Activated naive CD8-positive, alpha-beta T cell (primary cell): ENCODE measurements at regions not wholly inside any gene's neighbourhood (a gene's known extent, or its start where the extent isn't known, plus 50 kb on each side); places are given as distances from the start of the nearest gene placed in this dataset.

Experiments
- H3K27ac Mint-ChIP-seq: one replicate; pipeline ENCODE4 v1.8.0; 2021; ENCODE audit warnings: mixed read lengths
- H3K27me3 Mint-ChIP-seq: one replicate; pipeline ENCODE4 v1.8.0; 2021; ENCODE audit warnings: mixed read lengths
- H3K36me3 Mint-ChIP-seq: one replicate; pipeline ENCODE4 v1.8.0; 2021; ENCODE audit warnings: mixed read lengths
- H3K4me1 Mint-ChIP-seq: one replicate; pipeline ENCODE4 v1.8.0; 2021; ENCODE audit warnings: low read depth, mixed read lengths
- H3K4me3 Mint-ChIP-seq: one replicate; pipeline ENCODE4 v1.8.0; 2021; ENCODE audit warnings: mild to moderate bottlenecking, mixed read lengths
- H3K9me3 Mint-ChIP-seq: one replicate; pipeline ENCODE4 v1.8.0; 2021; ENCODE audit warnings: low read depth, mixed read lengths

- Mint-ChIP-seq H3K27ac (no peak overlapping the region), H3K27me3 (peaks cover 22% of the 10 kb centered on the region), H3K9me3 (no peaks in the 10 kb centered on the region), H3K4me3 (no peak overlapping the region), H3K36me3 (no peaks in the 10 kb centered on the region), H3K4me1 (no peaks in the 10 kb centered on the region)
Observed at GRCh38 chr11:116500947-116501602, 271.7 kb downstream of the BUD13 start.

- H3K4me3 Mint-ChIP-seq = no peak overlapping the region
- no peaks in the 10 kb centered on the region for H3K9me3 Mint-ChIP-seq
- no peaks in the 10 kb centered on the region for H3K36me3 Mint-ChIP-seq
- peaks cover 20% of the 10 kb centered on the region for H3K27me3 Mint-ChIP-seq
- no peak overlapping the region for H3K27ac Mint-ChIP-seq
- H3K4me1 Mint-ChIP-seq = no peaks in the 10 kb centered on the region
Observed at GRCh38 chr11:116500026-116500946, 272.5 kb downstream of the BUD13 start.

- no peaks in the 10 kb centered on the region for H3K9me3 Mint-ChIP-seq
- H3K27ac Mint-ChIP-seq = no peak overlapping the region
- H3K36me3 Mint-ChIP-seq = no peaks in the 10 kb centered on the region
- H3K27me3 Mint-ChIP-seq = peaks cover 17% of the 10 kb centered on the region
- H3K4me3 Mint-ChIP-seq = no peak overlapping the region
- H3K4me1 Mint-ChIP-seq = no peaks in the 10 kb centered on the region
Observed at GRCh38 chr11:116499396-116500003, 273.3 kb downstream of the BUD13 start.

- peaks cover 15% of the 10 kb centered on the region for H3K27me3 Mint-ChIP-seq
Observed at GRCh38 chr11:116498161-116498560, 274.6 kb downstream of the BUD13 start.

GRCh38 chr11:116492600-116492999 lies 280.2 kb downstream of the BUD13 start:
- Mint-ChIP-seq H3K27ac (no peak overlapping the region), H3K4me3 (no peak overlapping the region), H3K27me3 (peaks cover 11% of the 10 kb centered on the region), H3K36me3 (no peaks in the 10 kb centered on the region), H3K9me3 (no peaks in the 10 kb centered on the region), H3K4me1 (no peaks in the 10 kb centered on the region)

More at GRCh38 chr11:116498161-116498560, 274.6 kb downstream of the BUD13 start:
- Mint-ChIP-seq H3K36me3 (no peaks in the 10 kb centered on the region), H3K9me3 (no peaks in the 10 kb centered on the region), H3K27ac (no peak overlapping the region), H3K4me1 (no peaks in the 10 kb centered on the region), H3K4me3 (no peak overlapping the region)

- Mint-ChIP-seq H3K4me1 (no peaks in the 10 kb centered on the region), H3K36me3 (no peaks in the 10 kb centered on the region), H3K27ac (no peak overlapping the region), H3K9me3 (no peaks in the 10 kb centered on the region), H3K27me3 (peaks cover 16% of the 10 kb centered on the region), H3K4me3 (no peak overlapping the region)
Observed at GRCh38 chr11:116488836-116489389, 283.9 kb downstream of the BUD13 start.

- no peaks in the 10 kb centered on the region for H3K9me3 Mint-ChIP-seq
- no peak overlapping the region for H3K4me3 Mint-ChIP-seq
- no peaks in the 10 kb centered on the region for H3K36me3 Mint-ChIP-seq
- H3K27ac Mint-ChIP-seq = no peak overlapping the region
- H3K4me1 Mint-ChIP-seq = no peaks in the 10 kb centered on the region
- peaks cover 14% of the 10 kb centered on the region for H3K27me3 Mint-ChIP-seq
Observed at GRCh38 chr11:116485425-116485824, 287.4 kb downstream of the BUD13 start.

GRCh38 chr11:116482716-116483115 lies 290.1 kb downstream of the BUD13 start:
- H3K4me1 Mint-ChIP-seq = no peaks in the 10 kb centered on the region
- no peaks in the 10 kb centered on the region for H3K36me3 Mint-ChIP-seq
- peaks cover 9% of the 10 kb centered on the region for H3K27me3 Mint-ChIP-seq
- no peaks in the 10 kb centered on the region for H3K9me3 Mint-ChIP-seq
- H3K4me3 Mint-ChIP-seq = no peak overlapping the region
- H3K27ac Mint-ChIP-seq = no peak overlapping the region

GRCh38 chr11:116481126-116481675 lies 291.6 kb downstream of the BUD13 start:
- Mint-ChIP-seq H3K36me3 (no peaks in the 10 kb centered on the region), H3K9me3 (no peaks in the 10 kb centered on the region), H3K4me3 (no peak overlapping the region), H3K27me3 (peaks cover 4% of the 10 kb centered on the region), H3K4me1 (no peaks in the 10 kb centered on the region), H3K27ac (no peak overlapping the region)

- H3K36me3 Mint-ChIP-seq = no peaks in the 10 kb centered on the region
- H3K4me3 Mint-ChIP-seq = no peak overlapping the region
- H3K4me1 Mint-ChIP-seq = no peaks in the 10 kb centered on the region
- no peaks in the 10 kb centered on the region for H3K9me3 Mint-ChIP-seq
- H3K27ac Mint-ChIP-seq = no peak overlapping the region
- H3K27me3 Mint-ChIP-seq = peaks cover 8% of the 10 kb centered on the region
Observed at GRCh38 chr11:116478669-116479668, 293.8 kb downstream of the BUD13 start.

- no peak overlapping the region for H3K27ac Mint-ChIP-seq
- no peaks in the 10 kb centered on the region for H3K9me3 Mint-ChIP-seq
- peaks cover 7% of the 10 kb centered on the region for H3K27me3 Mint-ChIP-seq
- H3K4me1 Mint-ChIP-seq = no peaks in the 10 kb centered on the region
- H3K36me3 Mint-ChIP-seq = no peaks in the 10 kb centered on the region
- H3K4me3 Mint-ChIP-seq = no peak overlapping the region
Observed at GRCh38 chr11:116478205-116478604, 294.6 kb downstream of the BUD13 start.

- Mint-ChIP-seq H3K9me3 (no peaks in the 10 kb centered on the region), H3K27ac (no peak overlapping the region), H3K27me3 (peaks cover 20% of the 10 kb centered on the region), H3K4me3 (no peak overlapping the region), H3K4me1 (no peaks in the 10 kb centered on the region), H3K36me3 (no peaks in the 10 kb centered on the region)
Observed at GRCh38 chr11:116473790-116474346, 298.9 kb downstream of the BUD13 start.

GRCh38 chr11:116473206-116473769 lies 299.5 kb downstream of the BUD13 start:
- H3K36me3 Mint-ChIP-seq = no peaks in the 10 kb centered on the region
- H3K4me1 Mint-ChIP-seq = no peaks in the 10 kb centered on the region
- peaks cover 21% of the 10 kb centered on the region for H3K27me3 Mint-ChIP-seq
- no peaks in the 10 kb centered on the region for H3K9me3 Mint-ChIP-seq
- no peak overlapping the region for H3K27ac Mint-ChIP-seq
- no peak overlapping the region for H3K4me3 Mint-ChIP-seq
